HG02763 (cell line): ENCODE measurements at regions not wholly inside any gene's neighbourhood (a gene's known extent, or its start where the extent isn't known, plus 50 kb on each side); places are given as distances from the start of the nearest gene placed in this dataset.
A peak's percentile ranks its signal among the peaks of the same experiment; 100 is the strongest.
"Not testable (repeated sequence)": the region's sequence is repeated elsewhere in the genome, so short reads cannot be mapped to it uniquely, and the experiment has no call there.

Source experiments
- ATAC-seq: cut with Tn5 transposase; IDR thresholded peaks from one replicate; pipeline ENCODE4 v1.9.1; 2021; ENCODE audit warnings: mild to moderate bottlenecking, moderate library complexity; ENCODE audit not compliant: unreplicated experiment

DNA sequence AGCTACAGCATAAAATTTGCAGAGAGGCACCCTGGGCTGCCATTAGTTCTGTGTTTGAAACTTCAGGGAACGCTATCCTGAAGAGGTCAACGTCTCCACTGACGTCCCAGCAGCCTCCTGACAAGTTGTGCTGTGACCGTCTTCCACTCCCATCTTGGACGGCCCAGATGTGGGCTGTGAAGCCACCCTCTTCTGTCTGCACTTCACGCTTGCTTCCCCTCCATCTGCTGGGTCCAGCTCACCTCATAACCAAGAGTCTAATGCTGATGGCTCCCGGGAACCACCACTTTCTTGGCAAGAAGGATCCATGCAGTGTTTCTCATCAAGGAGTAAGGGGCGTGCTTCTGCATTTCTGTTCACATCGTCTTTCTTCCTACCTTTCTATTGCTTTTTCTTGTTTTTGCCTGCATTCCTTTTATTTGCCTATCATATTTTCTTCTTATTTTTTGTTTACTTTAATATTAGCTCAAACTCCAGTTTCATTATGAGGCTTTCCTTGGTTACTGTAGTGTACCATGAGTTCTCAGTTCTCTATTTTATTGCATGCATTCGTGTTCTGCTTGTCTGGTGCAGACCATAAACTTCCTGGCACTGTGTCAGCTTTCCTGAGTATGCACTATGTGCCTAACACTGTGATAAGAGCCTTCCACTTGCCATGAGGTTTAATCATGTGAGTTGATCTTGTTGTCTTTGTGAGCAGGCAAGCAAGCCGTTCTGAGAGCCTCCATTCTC is 631.8 kb upstream of the RAB6C start:
- ATAC-seq = peak; percentile 99

DNA sequence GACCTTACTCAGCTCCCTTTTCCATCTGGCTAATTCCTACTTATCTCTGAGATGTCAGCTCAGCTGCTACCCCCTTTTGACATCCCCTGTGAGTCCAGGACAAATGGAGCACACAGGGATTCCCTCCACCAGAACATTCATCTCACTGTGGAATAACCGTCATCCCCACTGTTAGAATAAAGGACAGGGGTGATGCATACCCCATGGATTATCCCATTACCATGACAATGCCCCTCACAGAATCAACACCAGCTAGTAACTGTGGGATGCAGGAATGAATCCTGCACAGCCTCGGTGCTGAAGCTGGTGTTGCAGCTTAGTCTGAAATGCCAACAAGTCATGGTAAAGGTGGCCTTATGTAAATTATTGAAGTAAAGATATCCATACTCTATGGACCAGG is 624.8 kb upstream of the RAB6C start:
- no peak for ATAC-seq

DNA sequence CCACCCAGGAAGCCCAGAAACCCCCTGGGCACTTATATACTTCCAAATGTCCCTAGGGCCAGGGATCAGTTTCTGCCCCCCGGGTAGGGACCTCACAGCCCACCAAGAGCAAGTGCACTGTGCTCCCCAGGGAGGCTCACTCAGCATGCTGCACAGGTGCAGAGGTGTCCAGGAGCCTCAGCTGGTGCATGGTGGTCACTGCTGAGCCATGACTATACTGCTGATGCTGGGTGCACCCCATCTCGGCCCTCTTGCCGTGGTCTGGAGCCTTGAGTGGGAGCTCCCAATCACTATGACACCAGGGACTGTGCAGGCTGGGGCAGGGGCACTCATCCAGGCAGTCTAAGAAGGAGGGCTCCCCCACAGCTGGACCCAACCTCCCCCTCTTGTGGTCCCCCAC is 617.8 kb upstream of the RAB6C start:
- no peak for ATAC-seq

DNA sequence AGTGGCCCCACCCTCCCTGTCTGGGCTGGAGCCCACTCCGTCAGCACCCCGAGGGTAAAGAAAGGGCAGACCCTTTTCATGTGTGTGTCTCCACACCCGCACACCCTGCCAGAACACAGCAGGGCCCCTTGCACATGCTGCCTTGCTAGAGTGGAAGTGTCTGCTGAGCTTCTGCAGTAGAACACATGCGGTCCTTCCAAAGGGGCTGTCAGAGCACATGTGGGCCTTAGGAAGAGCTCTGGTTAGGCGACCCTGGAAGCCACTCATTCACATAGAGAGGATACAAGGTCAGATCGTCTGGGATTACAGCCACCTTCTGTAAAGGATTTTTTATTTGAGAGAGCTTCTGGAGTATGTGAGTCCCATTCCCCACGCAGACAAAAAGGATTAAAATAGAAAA is 613.2 kb upstream of the RAB6C start:
- ATAC-seq = no peak

DNA sequence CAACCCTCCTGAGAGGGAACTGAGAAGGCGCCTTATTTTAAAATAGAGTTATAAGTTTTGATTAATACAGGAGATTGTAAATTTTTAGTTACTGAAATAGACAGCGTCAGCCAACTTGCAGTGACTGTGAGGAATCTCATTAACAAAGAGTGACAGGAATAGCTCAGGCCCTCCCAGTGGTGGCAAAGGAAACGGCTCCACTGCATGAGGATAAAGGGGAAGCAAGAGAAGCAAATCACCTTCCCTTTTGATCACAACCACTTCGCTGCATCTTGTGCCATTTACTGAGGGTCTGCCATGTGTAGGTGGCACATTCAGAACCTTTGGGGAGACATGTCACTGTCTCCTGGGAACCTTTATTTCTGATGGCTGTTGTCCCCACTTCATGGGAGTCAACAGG is 612.4 kb upstream of the RAB6C start:
- no peak for ATAC-seq

GRCh38 chr2:129369437-129369836 is 610.0 kb upstream of the RAB6C start:
- ATAC-seq = peak; percentile 67

DNA sequence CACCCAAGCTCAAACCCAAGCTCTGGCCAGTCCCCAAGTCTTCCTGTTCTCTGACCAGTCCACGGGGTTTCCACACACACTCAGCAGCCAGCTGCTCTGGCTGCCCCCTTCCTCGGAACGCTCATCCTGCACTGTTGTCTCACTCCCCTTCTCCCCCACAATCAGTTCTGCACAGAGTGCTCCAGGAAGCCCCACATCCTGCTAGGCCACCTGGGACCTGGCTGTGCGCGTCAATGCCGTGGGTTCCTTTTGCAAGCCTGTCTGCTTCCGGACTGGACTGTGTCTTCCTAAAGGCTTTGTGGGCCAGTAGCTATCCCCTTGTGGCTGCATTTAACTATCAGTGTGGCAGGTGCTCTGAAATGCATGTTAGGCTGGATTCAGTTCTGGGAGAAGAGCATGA is 605.0 kb upstream of the RAB6C start:
- no peak for ATAC-seq

DNA sequence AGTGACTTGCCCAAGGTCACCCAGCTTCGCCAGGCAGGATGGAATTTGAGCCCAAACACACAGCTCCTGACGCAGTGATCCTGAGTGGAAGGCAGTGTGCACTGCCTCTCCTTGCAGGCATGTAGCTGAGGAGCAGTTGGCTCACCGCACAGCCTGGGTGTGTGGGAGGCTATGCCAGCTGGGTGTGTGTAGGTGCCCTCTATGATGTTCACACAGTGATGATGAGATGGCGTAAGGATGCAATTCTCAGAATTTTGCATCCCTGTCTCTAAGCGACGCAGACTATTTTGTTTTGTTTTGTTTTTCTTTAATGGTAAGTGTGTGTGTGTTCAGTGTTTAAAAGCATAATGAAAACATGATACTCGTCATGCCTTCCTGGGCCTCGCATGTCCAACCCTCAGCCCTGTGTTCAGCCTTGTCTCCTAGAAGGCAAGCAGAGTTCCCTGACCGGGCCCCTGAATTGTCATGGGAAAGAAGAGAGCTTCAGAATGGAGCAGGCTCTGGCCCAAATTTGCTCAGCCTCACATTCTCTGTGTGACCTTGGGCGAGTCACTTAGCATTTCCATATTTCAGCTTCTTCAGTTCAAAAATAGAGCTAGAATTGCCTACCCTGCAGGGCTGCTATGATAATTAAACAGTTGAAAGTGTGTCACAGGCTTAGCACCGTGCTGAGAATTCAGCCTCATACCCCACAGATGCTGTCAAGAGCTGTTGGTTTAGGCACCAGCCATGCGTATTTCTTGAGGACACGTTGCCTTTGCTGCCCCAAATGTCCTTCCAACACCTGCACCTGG is 603.6 kb upstream of the RAB6C start:
- ATAC-seq = no peak

DNA sequence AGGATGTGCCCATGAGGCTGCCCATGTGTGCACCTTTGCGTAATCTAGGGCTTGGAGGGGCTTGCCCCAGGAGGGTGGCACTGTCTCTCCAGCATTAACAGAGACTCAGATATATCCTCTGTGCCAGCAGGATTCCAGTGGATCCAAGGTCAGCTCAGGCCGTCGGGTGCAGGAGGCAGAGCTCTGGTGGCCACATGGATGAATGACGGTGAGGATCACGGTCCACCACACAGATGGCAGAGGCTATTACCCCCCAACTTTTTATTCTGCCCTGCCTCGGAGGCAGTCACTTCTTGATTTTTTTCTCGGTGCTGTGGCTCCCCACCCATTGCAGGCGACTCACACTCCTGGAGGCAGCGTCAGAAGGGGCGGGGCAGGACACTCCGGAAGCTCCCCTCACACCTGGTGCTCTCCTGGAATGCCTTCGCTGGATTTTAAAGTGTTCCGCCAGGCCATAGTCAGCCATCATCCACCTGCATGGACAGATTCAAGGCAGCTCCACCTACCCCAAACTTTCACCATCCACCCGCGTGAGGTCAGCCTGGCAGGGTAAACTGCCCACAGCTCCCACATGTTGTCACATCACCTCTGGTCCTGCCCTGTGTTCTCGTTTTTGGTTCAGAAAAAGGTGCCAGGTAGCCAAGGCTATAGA is 602.9 kb upstream of the RAB6C start:
- ATAC-seq = no peak

- ATAC-seq = no peak
Measured at GRCh38 chr2:129377078-129377469, 602.4 kb upstream of the RAB6C start.

DNA sequence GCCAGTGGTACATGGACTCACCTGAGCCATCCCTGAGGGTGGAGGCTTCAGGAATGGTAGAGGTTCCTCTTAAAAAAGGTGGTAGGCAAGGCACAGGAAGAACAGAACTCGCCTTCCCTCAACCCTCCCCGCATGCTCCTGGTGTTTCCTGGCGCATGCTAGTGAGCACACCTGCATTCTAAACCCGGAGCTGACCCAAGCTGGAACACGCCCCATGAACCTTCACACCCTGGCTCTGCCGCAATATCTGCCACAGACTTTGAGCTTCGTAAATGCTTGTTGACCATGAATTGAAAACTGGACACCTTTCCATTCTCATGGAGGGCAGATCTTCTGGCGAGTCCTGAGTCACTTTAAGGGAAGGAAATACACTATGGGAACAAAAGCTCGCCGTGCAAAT is 601.3 kb upstream of the RAB6C start:
- ATAC-seq = no peak

- peak; percentile 60 for ATAC-seq
Measured at GRCh38 chr2:129379411-129379810, 600.1 kb upstream of the RAB6C start.

- ATAC-seq = no peak
Measured at GRCh38 chr2:129381789-129382188, 597.7 kb upstream of the RAB6C start.

DNA sequence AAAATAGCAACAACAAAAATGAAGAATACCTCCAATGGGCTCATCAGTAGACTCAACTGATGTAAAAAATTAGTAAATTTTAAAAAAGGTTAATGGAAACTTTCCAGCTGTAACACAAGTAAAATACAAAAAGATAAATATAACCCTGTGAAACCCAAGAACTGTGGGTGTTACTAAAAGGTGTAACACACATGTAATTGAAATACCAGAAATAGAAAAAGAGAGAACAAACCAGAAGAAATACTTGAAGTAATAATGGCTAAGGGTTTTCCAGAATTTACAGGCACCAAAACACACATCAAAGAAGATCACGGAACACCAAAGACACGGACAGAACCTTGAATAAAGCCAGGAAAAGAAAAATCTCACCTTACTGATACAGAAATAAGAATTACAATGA is 590.6 kb upstream of the RAB6C start:
- ATAC-seq = no peak

DNA sequence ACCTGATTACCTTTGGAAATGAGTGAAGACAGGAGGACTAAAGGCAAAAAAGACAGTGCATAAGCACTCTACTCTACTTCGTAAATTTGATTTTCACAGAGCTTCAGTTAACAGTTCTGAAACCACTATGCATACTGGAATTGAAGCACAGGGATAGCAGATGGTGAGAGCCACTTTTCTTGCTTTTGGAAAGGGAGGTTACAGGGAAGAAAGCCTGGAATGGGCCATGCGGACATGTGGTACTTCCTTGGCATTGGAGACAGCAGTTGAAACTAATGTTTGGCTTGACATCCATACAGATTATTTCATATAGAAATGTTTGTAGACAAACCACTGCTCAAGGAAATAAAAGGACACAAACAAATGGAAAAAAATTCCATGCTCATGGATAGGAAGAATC is 585.6 kb upstream of the RAB6C start:
- no peak for ATAC-seq

DNA sequence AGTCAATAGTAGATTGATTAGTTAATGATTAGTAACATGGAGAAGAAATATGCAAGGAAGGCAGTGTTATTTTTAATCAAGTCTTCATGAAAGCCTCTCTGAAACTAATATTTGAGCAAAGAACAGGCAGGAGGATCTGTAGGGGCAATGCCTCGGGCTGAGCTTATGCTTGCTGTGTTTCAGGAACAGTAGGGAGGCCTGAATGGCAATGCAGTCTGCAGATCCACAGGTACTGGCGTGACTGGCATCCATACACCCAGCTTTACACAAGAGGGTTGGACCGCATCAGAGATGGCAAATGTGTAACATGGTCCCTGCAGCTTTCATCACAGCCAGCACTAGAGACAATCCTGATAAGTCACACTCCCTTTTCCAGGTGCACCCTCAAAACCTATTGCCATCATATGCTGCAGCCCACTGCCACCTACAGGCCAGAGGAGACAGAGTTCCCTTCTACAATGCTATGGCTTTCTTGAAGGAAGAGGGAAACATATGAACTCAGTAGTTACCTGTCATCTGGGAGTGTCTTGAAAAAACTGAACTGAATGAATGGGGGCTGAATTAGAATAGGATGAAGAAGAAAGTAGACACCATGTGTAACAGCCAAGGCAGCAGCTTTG is 582.4 kb upstream of the RAB6C start:
- peak; percentile 57 for ATAC-seq

DNA sequence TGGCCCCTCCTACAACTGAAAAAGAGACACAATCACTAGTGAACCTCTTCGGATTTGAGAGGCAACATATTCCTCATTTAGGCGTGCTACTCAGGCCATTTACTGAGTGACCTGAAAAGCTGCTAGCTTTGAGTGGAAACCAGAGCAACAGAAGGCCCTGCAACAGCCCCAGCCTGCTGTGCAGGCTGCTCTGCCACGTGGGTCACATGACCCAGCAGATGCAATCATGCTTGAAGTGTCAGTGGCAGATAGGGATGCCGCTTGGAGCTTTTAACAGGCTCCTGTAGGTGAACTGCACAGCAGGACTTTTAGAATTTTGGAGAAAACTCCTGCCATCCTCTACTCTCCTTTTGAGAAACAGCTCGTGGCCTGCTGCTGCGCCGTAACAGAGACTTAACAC is 578.6 kb upstream of the RAB6C start:
- no peak for ATAC-seq

DNA sequence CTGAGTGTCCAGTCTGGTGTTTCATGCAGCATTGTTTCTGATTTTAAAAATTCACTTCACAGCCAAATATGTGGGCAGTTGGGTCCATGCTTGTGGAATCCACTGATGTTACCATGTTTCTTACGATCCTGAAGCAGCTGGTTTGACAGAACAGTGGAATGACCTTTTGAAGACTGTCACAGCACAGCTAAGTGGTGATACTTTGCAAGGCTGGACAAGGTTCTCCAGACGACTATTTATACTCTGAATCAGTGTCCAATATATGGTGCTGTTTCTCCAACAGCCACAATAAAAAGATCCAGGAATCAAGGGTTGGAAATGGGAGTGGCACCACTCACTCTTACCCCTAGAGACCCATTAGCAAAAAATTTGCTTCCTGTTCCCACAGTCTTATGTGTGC is 577.4 kb upstream of the RAB6C start:
- ATAC-seq = no peak

DNA sequence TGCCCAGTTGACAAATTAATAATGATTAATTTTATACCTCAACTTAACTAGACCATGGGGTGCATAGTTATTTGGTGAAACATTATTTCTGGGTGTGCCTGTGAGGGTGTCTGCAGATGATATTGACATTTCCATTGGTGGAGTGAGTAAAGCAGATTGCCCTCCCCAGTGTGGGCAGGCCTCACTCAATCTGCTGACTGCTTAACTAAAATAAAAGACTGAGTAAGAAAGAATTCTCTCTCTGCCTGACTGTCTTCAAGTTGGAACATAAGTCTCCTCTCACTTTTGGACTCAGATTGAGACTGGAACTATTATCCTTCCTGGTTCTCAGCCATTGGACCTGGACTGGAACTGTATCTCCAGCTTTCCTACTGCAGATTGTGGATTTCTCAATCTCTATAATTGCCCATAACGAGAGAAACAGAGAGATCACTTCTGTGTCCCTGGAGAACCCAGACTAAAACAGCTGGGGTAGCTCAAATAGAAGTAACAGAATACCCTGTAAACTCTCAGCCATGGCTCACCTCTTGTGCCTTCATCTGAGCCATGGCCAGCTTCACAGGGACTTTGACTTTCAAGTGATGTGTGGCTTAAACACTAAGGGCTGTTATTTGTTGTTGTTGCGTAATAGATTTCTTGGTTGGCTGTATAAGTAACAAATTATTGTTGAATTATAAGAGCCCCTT is 575.3 kb upstream of the RAB6C start:
- no peak for ATAC-seq

DNA sequence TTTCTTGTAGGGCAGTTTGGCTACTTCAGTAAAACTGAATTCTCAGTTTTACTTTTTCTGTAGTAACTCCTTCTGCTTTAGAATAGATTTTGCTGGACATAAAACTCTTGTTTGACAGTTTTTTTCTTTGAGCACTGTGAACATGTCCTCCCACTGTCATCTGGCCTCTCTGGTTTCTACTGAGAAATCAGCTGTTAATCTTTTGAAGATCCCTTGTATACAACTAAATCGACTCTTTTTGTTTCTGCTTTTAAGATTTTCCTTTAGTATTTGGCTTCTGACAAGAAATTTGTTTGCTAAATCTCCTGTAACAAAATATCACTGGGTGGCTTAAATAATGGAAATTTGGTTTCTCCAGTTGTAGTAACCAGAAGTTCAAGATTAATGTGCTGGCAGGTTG is 570.9 kb upstream of the RAB6C start:
- ATAC-seq = no peak

GRCh38 chr2:129417041-129417440 is 562.4 kb upstream of the RAB6C start:
- not testable (repeated sequence) for ATAC-seq
